ENCODE measurements at regions not wholly inside any gene's neighbourhood (a gene's known extent, or its start where the extent isn't known, plus 50 kb on each side); places are given as distances from the start of the nearest gene placed in this dataset.
A peak's percentile ranks its signal among the peaks of the same experiment; 100 is the strongest.

DNA sequence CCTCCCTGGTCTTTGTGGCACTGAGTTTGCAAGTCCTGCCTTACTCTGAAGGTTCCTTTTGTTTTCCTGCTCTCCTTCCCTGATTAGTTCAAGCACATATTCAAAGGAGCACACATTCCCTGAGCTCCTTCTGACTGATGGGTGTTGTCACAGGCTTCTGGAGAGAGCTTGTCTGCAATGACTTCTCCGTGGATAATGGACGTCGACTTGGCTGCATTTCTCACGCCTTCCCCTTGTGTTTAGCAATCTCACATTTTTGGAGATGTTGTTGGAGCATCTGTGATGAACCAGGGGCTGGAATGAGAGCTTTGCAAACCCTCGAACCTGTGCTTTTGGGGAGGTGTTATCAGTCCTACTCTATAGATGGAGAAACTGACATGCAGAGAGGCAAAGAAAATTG lies 375.4 kb upstream of the PROK2 start:
- Histone ChIP-seq H3K27me3 (ENCODE audit: low read depth) (no peaks in the 10 kb centered on the region), H3K27ac (replicated peaks) (no peak overlapping the region), H3K4me3 (no peak overlapping the region), H3K9me3 (replicated peaks) (no peaks in the 10 kb centered on the region), H3K36me3 (no peaks in the 10 kb centered on the region), H3K4me1 (peaks cover 11% of the 10 kb centered on the region)
- intact Hi-C loops (cut with micrococcal nuclease): no loop called here
- no peak for DNase-seq
- TF ChIP-seq, protein P1, sequence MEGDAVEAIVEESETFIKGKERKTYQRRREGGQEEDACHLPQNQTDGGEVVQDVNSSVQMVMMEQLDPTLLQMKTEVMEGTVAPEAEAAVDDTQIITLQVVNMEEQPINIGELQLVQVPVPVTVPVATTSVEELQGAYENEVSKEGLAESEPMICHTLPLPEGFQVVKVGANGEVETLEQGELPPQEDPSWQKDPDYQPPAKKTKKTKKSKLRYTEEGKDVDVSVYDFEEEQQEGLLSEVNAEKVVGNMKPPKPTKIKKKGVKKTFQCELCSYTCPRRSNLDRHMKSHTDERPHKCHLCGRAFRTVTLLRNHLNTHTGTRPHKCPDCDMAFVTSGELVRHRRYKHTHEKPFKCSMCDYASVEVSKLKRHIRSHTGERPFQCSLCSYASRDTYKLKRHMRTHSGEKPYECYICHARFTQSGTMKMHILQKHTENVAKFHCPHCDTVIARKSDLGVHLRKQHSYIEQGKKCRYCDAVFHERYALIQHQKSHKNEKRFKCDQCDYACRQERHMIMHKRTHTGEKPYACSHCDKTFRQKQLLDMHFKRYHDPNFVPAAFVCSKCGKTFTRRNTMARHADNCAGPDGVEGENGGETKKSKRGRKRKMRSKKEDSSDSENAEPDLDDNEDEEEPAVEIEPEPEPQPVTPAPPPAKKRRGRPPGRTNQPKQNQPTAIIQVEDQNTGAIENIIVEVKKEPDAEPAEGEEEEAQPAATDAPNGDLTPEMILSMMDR (IDR thresholded peaks at IDR 0.05; ENCODE audit: borderline replicate concordance): no peak

DNA sequence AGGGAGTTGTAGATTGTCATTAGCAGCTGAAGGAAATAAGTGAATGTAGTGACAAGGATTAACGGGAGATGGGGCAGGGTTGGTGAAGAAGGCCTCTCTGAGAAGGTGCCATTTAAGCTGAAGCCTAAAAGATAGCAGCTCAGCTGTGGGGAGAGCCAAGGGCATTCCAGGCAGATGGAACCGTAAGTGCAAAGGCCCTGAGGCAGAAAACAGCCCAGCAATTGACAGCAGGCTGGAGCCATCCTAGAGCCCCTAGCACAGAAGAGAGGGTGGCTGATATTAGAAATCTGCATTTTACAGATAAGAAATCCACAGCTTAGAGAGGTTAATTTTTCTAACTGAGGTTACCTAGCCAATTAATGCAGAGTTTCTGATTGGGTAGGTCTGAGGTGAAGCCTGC lies 374.5 kb upstream of the PROK2 start:
- intact Hi-C loops (cut with micrococcal nuclease): no loop called here

DNA sequence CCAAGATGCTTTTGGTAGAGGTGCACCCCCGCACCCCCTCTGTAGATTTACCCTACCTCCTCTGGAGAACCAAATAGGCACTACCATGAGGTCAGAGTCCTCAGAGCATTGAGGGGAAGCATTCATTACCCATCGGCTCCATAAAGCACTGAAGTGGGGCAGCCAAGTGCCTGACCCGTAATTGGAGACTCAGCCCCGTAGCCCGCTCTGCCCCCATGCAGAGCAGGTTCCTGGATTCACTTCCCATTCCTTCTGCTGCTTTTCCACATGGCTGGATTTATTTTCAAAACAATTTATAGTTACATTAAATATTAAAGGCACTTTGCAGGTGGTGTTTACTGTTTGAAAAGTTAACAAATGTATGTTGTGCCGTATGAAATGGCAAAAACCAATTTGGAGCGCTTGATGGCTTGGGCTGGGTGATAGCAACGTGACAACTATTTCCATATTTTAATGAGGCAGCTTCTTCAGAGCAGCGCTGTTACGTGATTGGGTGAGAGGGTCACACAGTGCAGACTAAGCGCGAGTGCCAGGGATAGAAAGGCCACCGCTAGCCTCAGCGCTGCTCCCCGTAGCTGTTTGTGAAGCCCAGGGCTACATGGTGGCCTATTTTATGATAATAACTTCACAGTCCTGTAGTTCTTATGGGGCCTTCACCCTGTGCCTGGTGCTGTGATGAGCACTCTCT lies 373.8 kb upstream of the PROK2 start:
- no peak for DNase-seq
- intact Hi-C loops (cut with micrococcal nuclease): no loop called here
- no peak overlapping the region for H3K4me3 ChIP-seq
- H3K27me3 ChIP-seq (ENCODE audit: low read depth): no peaks in the 10 kb centered on the region
- H3K36me3 ChIP-seq: no peaks in the 10 kb centered on the region
- H3K4me1 ChIP-seq: peaks cover 15% of the 10 kb centered on the region
- no peaks in the 10 kb centered on the region for H3K9me3 ChIP-seq (replicated peaks)
- H3K27ac ChIP-seq (replicated peaks): no peak overlapping the region
- TF ChIP-seq, protein P1 (IDR thresholded peaks at IDR 0.05; ENCODE audit: borderline replicate concordance): no peak

More for the DNA sequence above, 374.5 kb upstream of the PROK2 start:
- Histone ChIP-seq H3K27me3 (ENCODE audit: low read depth) (no peaks in the 10 kb centered on the region), H3K4me1 (peaks cover 15% of the 10 kb centered on the region), H3K9me3 (replicated peaks) (no peaks in the 10 kb centered on the region), H3K36me3 (no peaks in the 10 kb centered on the region), H3K27ac (replicated peaks) (no peak overlapping the region), H3K4me3 (no peak overlapping the region)
- no peak for DNase-seq
- TF ChIP-seq, protein P1 (IDR thresholded peaks at IDR 0.05; ENCODE audit: borderline replicate concordance): no peak

DNA sequence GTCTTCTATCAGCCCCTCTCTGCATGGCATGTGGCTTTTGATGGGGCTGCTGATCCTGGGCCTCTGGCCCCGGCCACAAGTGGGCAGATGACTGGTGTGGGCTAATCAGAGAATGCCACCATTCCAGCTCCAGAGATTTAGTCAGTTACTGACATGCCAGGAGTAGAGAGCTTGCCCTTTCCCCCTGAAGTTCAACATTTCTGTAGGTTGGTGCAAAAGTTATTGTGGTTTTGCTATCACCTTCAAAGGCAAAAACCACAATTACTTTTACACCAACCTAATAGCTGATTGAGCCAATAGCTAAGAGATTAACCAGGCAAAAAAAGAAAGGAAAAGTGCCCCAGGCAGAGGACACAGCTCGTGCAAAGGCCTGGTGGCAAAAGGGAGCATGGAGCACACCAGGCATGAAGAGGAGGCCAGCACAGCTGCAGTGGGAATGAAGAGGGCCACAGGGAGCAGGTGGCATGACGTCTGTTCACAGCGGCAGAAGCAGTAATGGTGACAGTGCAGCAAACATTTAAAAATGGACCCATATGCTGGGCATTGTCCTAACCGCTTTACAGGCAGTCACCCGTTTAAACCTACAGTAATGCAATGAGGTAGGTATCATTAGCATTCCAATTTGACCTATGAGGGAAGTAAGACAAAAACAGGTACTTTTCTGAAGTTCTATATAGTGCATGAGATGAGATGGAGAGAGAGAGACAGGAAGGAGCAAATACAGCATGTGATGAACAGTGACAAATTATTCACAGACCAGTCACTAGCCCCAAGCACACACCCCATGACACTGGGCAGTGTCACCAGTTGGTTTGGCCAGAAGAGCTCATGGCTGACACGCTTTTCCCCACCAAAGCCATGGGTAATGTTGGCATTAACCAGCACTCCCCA lies 373.0 kb upstream of the PROK2 start:
- TF ChIP-seq, protein P1 (IDR thresholded peaks at IDR 0.05; ENCODE audit: borderline replicate concordance): no peak

DNA sequence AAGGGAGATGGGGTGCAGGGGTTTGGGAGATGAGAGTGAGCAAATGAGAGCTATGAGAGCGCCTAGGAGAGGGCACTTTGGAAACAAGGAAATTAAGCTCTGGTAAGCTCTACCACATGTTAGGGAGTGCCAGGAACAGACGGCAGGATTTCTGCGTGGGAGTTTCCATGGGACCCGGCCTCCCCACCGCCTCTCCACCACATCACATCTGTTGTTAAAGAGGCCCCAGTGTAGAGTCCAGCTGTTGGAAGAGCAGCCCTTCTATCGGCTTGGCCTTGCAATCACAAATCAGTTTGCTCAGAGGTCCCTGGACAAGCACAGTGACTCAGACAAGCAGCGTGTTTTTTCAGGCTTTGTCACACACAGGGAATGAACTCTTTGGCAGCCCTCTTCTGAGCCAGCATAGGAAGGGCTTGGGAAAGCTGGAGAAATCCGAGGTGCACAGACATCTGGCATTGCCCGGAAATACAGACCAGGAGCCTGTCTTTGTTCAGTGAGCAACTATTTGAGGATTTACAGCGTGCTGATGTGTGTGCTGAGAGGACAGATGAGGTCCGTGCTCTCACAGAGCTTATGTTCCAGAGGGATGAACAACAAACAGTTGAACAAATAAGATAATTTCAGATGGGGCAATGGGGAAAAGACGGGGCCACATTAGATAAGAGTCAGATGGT lies 370.6 kb upstream of the PROK2 start:
- TF ChIP-seq, protein P1 (IDR thresholded peaks at IDR 0.05; ENCODE audit: borderline replicate concordance): no peak
- Histone ChIP-seq H3K9me3 (replicated peaks) (no peaks in the 10 kb centered on the region), H3K27ac (replicated peaks) (peak overlapping the region; percentile 43), H3K36me3 (no peaks in the 10 kb centered on the region), H3K4me3 (no peak overlapping the region), H3K4me1 (peaks cover 31% of the 10 kb centered on the region), H3K27me3 (ENCODE audit: low read depth) (no peaks in the 10 kb centered on the region)
- DNase-seq: peak; percentile 35
- intact Hi-C loops (cut with micrococcal nuclease): no loop called here

More for the DNA sequence above, 373.0 kb upstream of the PROK2 start:
- Histone ChIP-seq H3K36me3 (no peaks in the 10 kb centered on the region), H3K4me3 (no peak overlapping the region), H3K4me1 (peaks cover 21% of the 10 kb centered on the region), H3K9me3 (replicated peaks) (no peaks in the 10 kb centered on the region), H3K27me3 (ENCODE audit: low read depth) (no peaks in the 10 kb centered on the region), H3K27ac (replicated peaks) (no peak overlapping the region)
- no peak for DNase-seq
- intact Hi-C loops (cut with micrococcal nuclease): no loop called here
